GM23248 (cell line): ENCODE measurements at regions not wholly inside any gene's neighbourhood (a gene's known extent, or its start where the extent isn't known, plus 50 kb on each side); places are given as distances from the start of the nearest gene placed in this dataset.

Experiments used
- DNase-seq: peaks from one replicate; pipeline ENCODE4 v3.0.0-alpha.2; 2015
- H2AFZ ChIP-seq: fragments of 200-600 bp; sonication (generic); 2 replicates; pipeline ENCODE4 v1.6.1; 2016; ENCODE audit warnings: antibody characterized with exemption
- H3F3A ChIP-seq: fragments of 200-600 bp; sonication (generic); 2 replicates; pipeline ENCODE4 v1.6.1; 2016; ENCODE audit warnings: mild to moderate bottlenecking, antibody characterized with exemption, mixed run types; ENCODE audit not compliant: insufficient read depth
- H3K27ac ChIP-seq: fragments of 200-600 bp; sonication (generic); 2 replicates; pipeline ENCODE4 v1.5.1; 2016; ENCODE audit warnings: mild to moderate bottlenecking
- H3K27me3 ChIP-seq: fragments of 200-600 bp; sonication (generic); replicated peaks from 2 replicates; pipeline ENCODE4 v1.6.1; 2016; ENCODE audit warnings: mild to moderate bottlenecking; ENCODE audit not compliant: insufficient read depth
- H3K36me3 ChIP-seq: fragments of 200-600 bp; sonication (generic); 2 replicates; pipeline ENCODE4 v1.6.1; 2016; ENCODE audit warnings: low read depth, mild to moderate bottlenecking
- H3K4me1 ChIP-seq: fragments of 200-600 bp; sonication (generic); 2 replicates; pipeline ENCODE4 v1.6.1; 2016; ENCODE audit warnings: mild to moderate bottlenecking; ENCODE audit not compliant: insufficient read depth
- H3K4me2 ChIP-seq: fragments of 200-600 bp; sonication (generic); one replicate; pipeline ENCODE4 v1.6.1; 2016; ENCODE audit warnings: mild to moderate bottlenecking; ENCODE audit not compliant: unreplicated experiment
- H3K4me3 ChIP-seq: fragments of 200-600 bp; sonication (generic); 2 replicates; pipeline ENCODE4 v1.5.1; 2016; ENCODE audit warnings: mild to moderate bottlenecking
- H3K79me2 ChIP-seq: fragments of 200-600 bp; sonication (generic); 2 replicates; pipeline ENCODE4 v1.6.1; 2016; ENCODE audit warnings: mild to moderate bottlenecking; ENCODE audit not compliant: insufficient read depth
- H3K9ac ChIP-seq: fragments of 200-600 bp; sonication (generic); 2 replicates; pipeline ENCODE4 v1.6.1; 2016; ENCODE audit warnings: mild to moderate bottlenecking
- H3K9me2 ChIP-seq: fragments of 200-600 bp; sonication (generic); 2 replicates; pipeline ENCODE4 v1.6.1; 2016; ENCODE audit warnings: mixed run types, mild to moderate bottlenecking, moderate library complexity; ENCODE audit not compliant: insufficient read depth
- H3K9me3 ChIP-seq: fragments of 200-600 bp; sonication (generic); one replicate; pipeline ENCODE4 v1.6.1; 2017; ENCODE audit warnings: low read depth
- H4K20me1 ChIP-seq: fragments of 200-600 bp; sonication (generic); 2 replicates; pipeline ENCODE4 v1.6.0; 2016; ENCODE audit not compliant: insufficient read depth
- EZH2 ChIP-seq: fragments of 200-600 bp; sonication (generic); IDR thresholded peaks from 2 replicates; pipeline ENCODE4 v1.6.1; 2018; ENCODE audit warnings: antibody characterized with exemption, mild to moderate bottlenecking; ENCODE audit not compliant: insufficient read depth, poor library complexity, severe bottlenecking
- EZH2phosphoT487 ChIP-seq: fragments of 200-600 bp; sonication (generic); IDR thresholded peaks from 2 replicates; pipeline ENCODE4 v1.6.1; 2018; ENCODE audit warnings: antibody characterized with exemption, moderate library complexity, mild to moderate bottlenecking, low read depth; ENCODE audit not compliant: insufficient read depth
- WGBS, 2 experiments: methylation state at CpG; one replicate each; pipeline ENCODE4 v1.1.6; 2015 to 2017; ENCODE audit warnings: low lambda C conversion rate in 2 of 2, low coverage in 1 of 2; ENCODE audit errors: missing lambda C conversion rate in 2 of 2; 5-methylcytosine and 5-hydroxymethylcytosine counted together
- in situ Hi-C: fragments of 300-500 bp; cut with MboI; formaldehyde crosslinking; loops from 2 replicates; pipeline ENCODE4 v1.15.0; 2020

DNA sequence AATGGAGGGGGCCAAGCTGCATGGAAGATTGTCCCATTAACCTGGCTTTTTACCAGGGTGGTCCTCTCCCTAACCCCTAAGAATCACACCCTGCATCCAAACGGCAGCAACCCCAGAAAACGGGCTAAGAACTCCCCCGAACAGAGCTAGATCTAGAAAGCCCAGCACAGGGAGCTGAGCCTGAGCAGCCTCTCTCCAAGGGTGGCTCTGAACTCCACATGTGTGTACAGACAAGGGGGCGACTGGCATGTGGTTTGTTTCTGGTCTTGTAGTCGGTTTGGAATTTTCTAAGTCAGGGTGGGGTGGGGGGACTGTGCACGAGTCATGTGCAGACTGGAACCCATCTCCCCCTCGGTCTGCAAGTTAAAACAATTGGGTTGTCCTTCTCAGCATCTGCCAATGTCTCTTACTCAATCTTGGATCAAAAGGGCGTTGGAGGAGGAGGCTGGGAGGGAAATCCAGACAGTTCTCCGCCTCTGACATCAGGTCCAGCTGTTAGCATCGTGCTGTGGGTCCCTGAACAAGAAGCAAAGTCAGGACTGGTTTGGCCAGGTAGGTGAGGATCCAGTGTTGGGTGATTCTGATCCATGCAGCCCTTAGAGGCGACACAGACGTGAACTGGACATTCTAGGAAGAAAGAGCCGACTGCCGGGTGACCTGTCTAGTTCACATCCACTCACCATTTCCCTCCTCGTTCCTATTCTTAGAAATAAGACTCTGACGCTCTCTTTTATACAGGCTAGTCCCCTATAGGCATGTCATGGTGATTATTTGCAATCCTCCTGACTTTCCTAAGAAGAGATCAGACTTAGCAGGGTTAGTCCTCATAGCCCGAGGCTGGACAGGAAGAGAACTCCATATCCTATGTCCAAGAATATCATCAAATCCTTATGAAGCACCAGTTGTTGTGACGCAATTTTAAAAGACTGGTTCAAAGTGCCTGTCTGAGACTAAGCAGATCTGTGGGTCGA is 381.8 kb downstream of the SOX9 start:
- H3K27me3 ChIP-seq: no peaks in the 10 kb centered on the region
- TF ChIP-seq EZH2: no peak
- TF ChIP-seq EZH2phosphoT487: no peak
- in situ Hi-C loops: loop anchor here (25.0 kb wide), 1 partner anchor 365 kb away; no protein-coding TSS in a partner anchor
- H3K9me2 ChIP-seq: no peaks in the 10 kb centered on the region
- peaks cover 18% of the 10 kb centered on the region for H3K4me1 ChIP-seq
- peak overlapping the region; percentile 62 for H3K9ac ChIP-seq
- 3 to 6% methylated on average over 19 of the region's 19 CpGs for WGBS, 2 experiments
- peaks cover 8% of the 10 kb centered on the region; the same call in 1 of the 2 replicates for H3F3A ChIP-seq
- DNase-seq: peak; percentile 78
- no peaks in the 10 kb centered on the region for H4K20me1 ChIP-seq
- peak overlapping the region; percentile 53 for H3K4me3 ChIP-seq
- H3K27ac ChIP-seq: peak overlapping the region; percentile 62
- H3K9me3 ChIP-seq: no peaks in the 10 kb centered on the region
- peaks cover 78% of the 10 kb centered on the region for H3K79me2 ChIP-seq
- no peaks in the 10 kb centered on the region for H3K36me3 ChIP-seq
- peak overlapping the region; percentile 84 for H3K4me2 ChIP-seq
- H2AFZ ChIP-seq: peak overlapping the region; percentile 86

DNA sequence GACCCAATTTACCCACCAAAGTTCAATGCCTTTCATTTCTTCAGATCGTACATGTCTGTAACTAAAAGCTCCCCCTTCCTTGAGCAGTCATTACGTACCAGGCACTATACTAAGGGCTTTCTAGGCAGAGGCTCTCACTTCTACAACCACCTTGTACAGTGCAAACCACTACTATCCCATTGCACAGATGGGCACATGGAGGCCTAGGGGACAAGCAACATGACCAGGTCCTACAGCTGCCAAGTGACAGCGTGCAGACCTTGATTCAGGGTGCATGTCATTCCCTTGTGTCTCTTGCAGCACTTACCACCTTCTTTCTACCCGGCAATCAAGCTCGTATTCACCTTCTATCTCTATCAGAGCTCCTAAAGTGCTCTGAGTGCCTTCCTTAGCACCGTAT is 382.7 kb downstream of the SOX9 start:
- Histone ChIP-seq H3K4me2 (peak overlapping the region; percentile 84), H3K27me3 (no peaks in the 10 kb centered on the region), H3K79me2 (peaks cover 78% of the 10 kb centered on the region), H4K20me1 (no peaks in the 10 kb centered on the region), H3F3A (peaks cover 8% of the 10 kb centered on the region; the same call in 1 of the 2 replicates), H2AFZ (no peak overlapping the region), H3K9me3 (no peaks in the 10 kb centered on the region), H3K9me2 (no peaks in the 10 kb centered on the region), H3K36me3 (no peaks in the 10 kb centered on the region), H3K27ac (peak overlapping the region; percentile 62; the same call in 1 of the 2 replicates), H3K9ac (0 out of 2 replicates have a peak overlapping the region, but pooled peaks have one; percentile 62), H3K4me1 (peaks cover 18% of the 10 kb centered on the region), H3K4me3 (no peak overlapping the region; the same call in 1 of the 2 replicates)
- in situ Hi-C loops: loop anchor here (25.0 kb wide), 1 partner anchor 366 kb away; no protein-coding TSS in a partner anchor
- WGBS, 2 experiments: 95 to 98% methylated on average over 6 of the region's 6 CpGs
- no peak for DNase-seq
- no peak for TF ChIP-seq EZH2phosphoT487
- TF ChIP-seq EZH2: no peak

DNA sequence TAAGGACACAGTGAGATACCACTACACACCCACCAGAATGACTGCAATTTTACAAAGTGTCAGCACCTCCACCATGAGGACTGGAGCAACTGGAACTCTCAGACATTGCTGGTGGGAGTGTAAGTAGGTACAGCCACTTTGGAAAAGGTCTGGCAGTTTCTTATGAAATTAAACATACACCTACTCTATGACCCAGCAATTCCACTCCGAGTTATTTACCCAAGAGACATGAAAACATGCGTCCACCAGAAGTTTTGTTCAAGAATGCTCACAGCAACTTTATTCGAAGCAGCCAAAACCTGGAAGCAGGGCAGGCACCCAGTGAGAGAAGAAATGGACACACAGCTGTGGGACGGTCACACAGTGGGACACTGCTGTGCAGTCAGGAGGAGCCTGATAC is 384.0 kb downstream of the SOX9 start:
- peaks cover 75% of the 10 kb centered on the region for H3K79me2 ChIP-seq
- H3K9ac ChIP-seq: no peak overlapping the region
- WGBS, 2 experiments: 88 to 94% methylated on average over 4 of the region's 4 CpGs

DNA sequence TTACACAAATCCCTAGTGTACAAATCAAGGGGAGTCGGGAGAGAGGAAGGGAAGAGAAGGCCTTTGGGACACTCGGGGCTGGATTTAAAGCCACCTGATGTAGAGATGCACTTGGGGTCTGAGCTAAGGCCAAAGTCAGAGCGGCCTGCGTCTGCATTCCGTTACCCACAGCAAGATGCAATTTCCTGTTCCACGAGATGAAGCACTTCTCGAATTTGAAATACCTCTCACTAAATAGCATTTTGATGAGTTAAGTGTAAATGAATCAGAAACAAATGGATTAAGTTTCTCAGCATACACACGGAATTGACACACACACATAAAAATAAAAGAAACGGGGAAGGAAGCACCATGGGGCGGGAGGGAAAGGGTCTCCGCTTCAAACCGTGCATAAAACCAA is 386.0 kb downstream of the SOX9 start:
- H3F3A ChIP-seq: peaks cover 8% of the 10 kb centered on the region; the same call in 1 of the 2 replicates
- H3K4me3 ChIP-seq: no peak overlapping the region
- DNase-seq: no peak
- no peaks in the 10 kb centered on the region for H3K27me3 ChIP-seq
- H3K27ac ChIP-seq: no peak overlapping the region
- 89 to 90% methylated on average over 12 of the region's 12 CpGs for WGBS, 2 experiments
- in situ Hi-C loops: loop anchor here (25.0 kb wide), 1 partner anchor 369 kb away; no protein-coding TSS in a partner anchor
- H3K79me2 ChIP-seq: peaks cover 73% of the 10 kb centered on the region
- no peak overlapping the region for H3K4me2 ChIP-seq
- no peaks in the 10 kb centered on the region for H3K9me3 ChIP-seq
- peaks cover 16% of the 10 kb centered on the region for H3K4me1 ChIP-seq
- TF ChIP-seq EZH2phosphoT487 (no peak), EZH2 (no peak)
- no peaks in the 10 kb centered on the region for H3K36me3 ChIP-seq
- H3K9ac ChIP-seq: no peak overlapping the region
- H2AFZ ChIP-seq: no peak overlapping the region
- no peaks in the 10 kb centered on the region for H3K9me2 ChIP-seq
- H4K20me1 ChIP-seq: no peaks in the 10 kb centered on the region

More for the DNA sequence above, 384.0 kb downstream of the SOX9 start:
- H3K36me3 ChIP-seq: no peaks in the 10 kb centered on the region
- peaks cover 18% of the 10 kb centered on the region for H3K4me1 ChIP-seq
- H3F3A ChIP-seq: peaks cover 8% of the 10 kb centered on the region; the same call in 1 of the 2 replicates
- H3K9me3 ChIP-seq: no peaks in the 10 kb centered on the region
- in situ Hi-C loops: loop anchor here (25.0 kb wide), 1 partner anchor 367 kb away; no protein-coding TSS in a partner anchor
- H3K27ac ChIP-seq: no peak overlapping the region
- DNase-seq: no peak
- no peak overlapping the region for H3K4me2 ChIP-seq
- H3K4me3 ChIP-seq: no peak overlapping the region
- no peaks in the 10 kb centered on the region for H3K9me2 ChIP-seq
- TF ChIP-seq EZH2phosphoT487 (no peak), EZH2 (no peak)
- no peak overlapping the region for H2AFZ ChIP-seq
- H3K27me3 ChIP-seq: no peaks in the 10 kb centered on the region
- H4K20me1 ChIP-seq: no peaks in the 10 kb centered on the region
